Caco-2 (cell line): ENCODE measurements at regions not wholly inside any gene's neighbourhood (a gene's known extent, or its start where the extent isn't known, plus 50 kb on each side); places are given as distances from the start of the nearest gene placed in this dataset.
"Not testable (repeated sequence)": the region's sequence is repeated elsewhere in the genome, so short reads cannot be mapped to it uniquely, and the experiment has no call there.

Experiments
- BruUV-seq: library from RNA; stranded (reverse); fragments of 400-500 nt; replicated peaks from 2 replicates; lab custom pipeline; 2021; lab: Mats Ljungman, UMichigan
- CTCF ChIA-PET: fragments of 300-600 bp; sonication (Branson Sonifier 250); formaldehyde crosslinking; loops from one replicate; lab custom pipeline; 2022; ENCODE audit warnings: antibody characterized with exemption; lab: Charles Lee
- POLR2A ChIA-PET: fragments of 300-600 bp; sonication (Branson Sonifier 250); formaldehyde crosslinking; loops from one replicate; lab custom pipeline; 2022; ENCODE audit warnings: antibody characterized with exemption; lab: Charles Lee
- DNase-seq, 2 experiments: peaks; one replicate each; pipeline versions ENCODE4 v3.0.0 to v3.0.0-alpha.2; 2020 to 2022
- H3K27me3 ChIP-seq: replicated peaks from 2 replicates; pipeline ENCODE4 v1.6.0; 2011; ENCODE audit warnings: low read length; ENCODE audit not compliant: control insufficient read depth, insufficient read depth
- H3K36me3 ChIP-seq: 2 replicates; pipeline ENCODE4 v1.5.1; 2011; ENCODE audit warnings: low read length; ENCODE audit not compliant: control insufficient read depth, insufficient read depth
- H3K4me1 ChIP-seq: fragments of 250-450 bp; sonication (Bioruptor Pico); 2 replicates; pipeline ENCODE4 v1.5.1; 2020; ENCODE audit warnings: mild to moderate bottlenecking
- H3K4me3 ChIP-seq: 2 replicates; pipeline ENCODE4 v1.5.1; 2011; ENCODE audit warnings: low read depth, mild to moderate bottlenecking, control low read depth, low read length
- H3K9me3 ChIP-seq: fragments of 250-450 bp; sonication (Bioruptor Pico); 2 replicates; pipeline ENCODE4 v1.5.1; 2020; ENCODE audit warnings: mild to moderate bottlenecking, moderate library complexity
- H3K27ac Mint-ChIP-seq: one replicate; pipeline ENCODE4 v1.8.0; 2022; ENCODE audit warnings: mixed read lengths; ENCODE audit not compliant: unreplicated experiment
- H3K27me3 Mint-ChIP-seq: one replicate; pipeline ENCODE4 v1.8.0; 2022; ENCODE audit warnings: mixed read lengths; ENCODE audit not compliant: insufficient read depth, unreplicated experiment
- H3K36me3 Mint-ChIP-seq: one replicate; pipeline ENCODE4 v1.8.0; 2022; ENCODE audit warnings: mild to moderate bottlenecking, mixed read lengths; ENCODE audit not compliant: insufficient read depth, unreplicated experiment
- H3K4me1 Mint-ChIP-seq: one replicate; pipeline ENCODE4 v1.8.0; 2022; ENCODE audit warnings: low read depth, mixed read lengths; ENCODE audit not compliant: unreplicated experiment
- H3K4me3 Mint-ChIP-seq: one replicate; pipeline ENCODE4 v1.8.0; 2022; ENCODE audit warnings: mild to moderate bottlenecking, moderate library complexity, mixed read lengths; ENCODE audit not compliant: unreplicated experiment
- H3K9me3 Mint-ChIP-seq: one replicate; pipeline ENCODE4 v1.8.0; 2022; ENCODE audit warnings: mixed read lengths; ENCODE audit not compliant: unreplicated experiment
- CTCF ChIP-seq, 2 experiments: fragments of 200-600 bp in 1 of 2; IDR thresholded peaks; 1 replicate in 1 of 2; 2 replicates in 1 of 2; pipeline versions ENCODE4 v1.5.1 to v1.8.0; 2011 to 2022; ENCODE audit warnings: antibody characterized with exemption in 1 of 2, control low read depth in 1 of 2, inconsistent platforms in 1 of 2, low read depth in 1 of 2, low read length in 1 of 2, mild to moderate bottlenecking in 1 of 2, moderate library complexity in 1 of 2; ENCODE audit not compliant: insufficient read depth in 1 of 2, severe bottlenecking in 1 of 2, unreplicated experiment in 1 of 2
- intact Hi-C: fragments of 100-400 bp; cut with micrococcal nuclease; formaldehyde crosslinking; loops from one replicate; pipeline ENCODE4 v1.10.0; 2022; ENCODE audit not compliant: unreplicated experiment

GRCh38 chr6:113366505-113366904 lies 490.6 kb upstream of the MARCKS start:
- Mint-ChIP-seq H3K36me3 (no peaks in the 10 kb centered on the region), H3K27ac (peak overlapping the region; percentile 39), H3K9me3 (no peaks in the 10 kb centered on the region), H3K4me1 (peaks cover 9% of the 10 kb centered on the region), H3K27me3 (no peaks in the 10 kb centered on the region), H3K4me3 (no peak overlapping the region)
- Histone ChIP-seq H3K36me3 (no peaks in the 10 kb centered on the region), H3K4me1 (peaks cover 18% of the 10 kb centered on the region), H3K9me3 (no peaks in the 10 kb centered on the region), H3K4me3 (no peak overlapping the region), H3K27me3 (no peaks in the 10 kb centered on the region)
- intact Hi-C loops: no loop called here
- no peak for TF ChIP-seq CTCF (IDR thresholded peaks at IDR 0.05; ENCODE audit: insufficient read depth in 1 of 2, low read depth in 1 of 2, low read length in 1 of 2, severe bottlenecking in 1 of 2, unreplicated experiment in 1 of 2)
- no peak for DNase-seq
- ChIA-PET POLR2A (no interaction called here), CTCF (no interaction called here)
- BruUV-seq: no TSS peak

- no peaks in the 10 kb centered on the region for H3K27me3 ChIP-seq
- Mint-ChIP-seq H3K4me1 (no peaks in the 10 kb centered on the region), H3K9me3 (peaks cover 10% of the 10 kb centered on the region), H3K27ac (no peak overlapping the region), H3K36me3 (no peaks in the 10 kb centered on the region), H3K4me3 (no peak overlapping the region), H3K27me3 (no peaks in the 10 kb centered on the region)
- no TSS peak for BruUV-seq
- no peak for TF ChIP-seq CTCF (IDR thresholded peaks at IDR 0.05; ENCODE audit: insufficient read depth in 1 of 2, low read depth in 1 of 2, low read length in 1 of 2, severe bottlenecking in 1 of 2, unreplicated experiment in 1 of 2)
- DNase-seq: no peak
- POLR2A ChIA-PET: no interaction called here
- H3K4me1 ChIP-seq: peaks cover 8% of the 10 kb centered on the region
- no peaks in the 10 kb centered on the region for H3K9me3 ChIP-seq
- CTCF ChIA-PET: no interaction called here
- no peak overlapping the region for H3K4me3 ChIP-seq
- intact Hi-C loops: no loop called here
- no peaks in the 10 kb centered on the region for H3K36me3 ChIP-seq
These were observed 486.3 kb upstream of the MARCKS start for GRCh38 chr6:113370508-113371502.

GRCh38 chr6:113375466-113375865 lies 481.7 kb upstream of the MARCKS start:
- H3K9me3 ChIP-seq, H3K27me3 ChIP-seq, H3K4me1 ChIP-seq, H3K4me1 Mint-ChIP-seq, DNase-seq, H3K36me3 Mint-ChIP-seq, H3K27ac Mint-ChIP-seq, H3K4me3 Mint-ChIP-seq, H3K36me3 ChIP-seq, H3K27me3 Mint-ChIP-seq, BruUV-seq, CTCF ChIA-PET, POLR2A ChIA-PET, intact Hi-C loops, H3K4me3 ChIP-seq: not testable (repeated sequence)
- peaks cover 10% of the 10 kb centered on the region for H3K9me3 Mint-ChIP-seq
